ENCODE measurements at regions not wholly inside any gene's neighbourhood (a gene's known extent, or its start where the extent isn't known, plus 50 kb on each side); places are given as distances from the start of the nearest gene placed in this dataset.

DNA sequence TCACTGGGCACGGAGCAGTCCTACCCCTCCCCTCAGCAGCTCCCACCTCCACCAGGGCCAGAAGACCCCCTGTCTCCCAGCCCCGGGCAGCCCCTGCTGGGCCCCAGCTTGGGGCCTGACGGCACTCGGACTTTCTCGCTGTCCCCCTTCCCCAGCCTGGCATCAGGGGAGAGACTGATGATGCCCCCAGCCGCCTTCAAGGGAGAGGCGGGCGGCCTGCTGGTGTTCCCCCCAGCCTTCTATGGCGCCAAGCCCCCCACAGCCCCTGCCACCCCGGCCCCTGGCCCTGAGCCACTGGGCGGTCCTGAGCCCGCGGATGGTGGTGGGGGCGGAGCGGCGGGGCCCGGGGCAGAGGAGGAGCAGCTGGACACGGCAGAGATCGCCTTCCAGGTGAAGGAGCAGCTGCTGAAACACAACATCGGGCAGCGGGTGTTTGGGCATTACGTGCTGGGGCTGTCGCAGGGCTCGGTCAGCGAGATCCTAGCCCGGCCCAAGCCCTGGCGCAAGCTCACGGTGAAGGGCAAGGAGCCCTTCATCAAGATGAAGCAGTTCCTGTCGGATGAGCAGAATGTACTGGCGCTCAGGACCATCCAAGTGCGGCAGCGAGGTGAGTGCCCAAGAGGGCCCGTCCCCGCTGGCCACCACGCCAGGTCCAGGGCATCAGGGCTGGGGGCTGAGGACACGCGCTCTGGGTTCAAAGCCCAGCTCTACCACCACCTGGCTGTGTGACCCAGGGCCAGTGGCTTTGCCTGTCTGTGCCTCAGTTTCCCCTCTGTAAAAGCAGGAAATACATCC lies 58.6 kb downstream of the PHETA1 start:
- no peak for DNase-seq
- H3K27me3 Mint-ChIP-seq (ENCODE audit: unreplicated experiment) = peaks cover 8% of the 10 kb centered on the region
- TF ChIP-seq, protein P1, sequence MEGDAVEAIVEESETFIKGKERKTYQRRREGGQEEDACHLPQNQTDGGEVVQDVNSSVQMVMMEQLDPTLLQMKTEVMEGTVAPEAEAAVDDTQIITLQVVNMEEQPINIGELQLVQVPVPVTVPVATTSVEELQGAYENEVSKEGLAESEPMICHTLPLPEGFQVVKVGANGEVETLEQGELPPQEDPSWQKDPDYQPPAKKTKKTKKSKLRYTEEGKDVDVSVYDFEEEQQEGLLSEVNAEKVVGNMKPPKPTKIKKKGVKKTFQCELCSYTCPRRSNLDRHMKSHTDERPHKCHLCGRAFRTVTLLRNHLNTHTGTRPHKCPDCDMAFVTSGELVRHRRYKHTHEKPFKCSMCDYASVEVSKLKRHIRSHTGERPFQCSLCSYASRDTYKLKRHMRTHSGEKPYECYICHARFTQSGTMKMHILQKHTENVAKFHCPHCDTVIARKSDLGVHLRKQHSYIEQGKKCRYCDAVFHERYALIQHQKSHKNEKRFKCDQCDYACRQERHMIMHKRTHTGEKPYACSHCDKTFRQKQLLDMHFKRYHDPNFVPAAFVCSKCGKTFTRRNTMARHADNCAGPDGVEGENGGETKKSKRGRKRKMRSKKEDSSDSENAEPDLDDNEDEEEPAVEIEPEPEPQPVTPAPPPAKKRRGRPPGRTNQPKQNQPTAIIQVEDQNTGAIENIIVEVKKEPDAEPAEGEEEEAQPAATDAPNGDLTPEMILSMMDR (IDR thresholded peaks at IDR 0.05; ENCODE audit: partially characterized antibody, unreplicated experiment) = no peak
- no peak overlapping the region for H3K4me3 Mint-ChIP-seq (ENCODE audit: unreplicated experiment)
- H3K4me1 Mint-ChIP-seq (ENCODE audit: low read depth, unreplicated experiment) = peaks cover 2% of the 10 kb centered on the region
- no peak overlapping the region for H3K27ac Mint-ChIP-seq (ENCODE audit: unreplicated experiment)
- H3K9me3 Mint-ChIP-seq (ENCODE audit: unreplicated experiment) = peaks cover under 1% of the 10 kb centered on the region
- H3K36me3 Mint-ChIP-seq (ENCODE audit: unreplicated experiment) = peaks cover 6% of the 10 kb centered on the region

DNA sequence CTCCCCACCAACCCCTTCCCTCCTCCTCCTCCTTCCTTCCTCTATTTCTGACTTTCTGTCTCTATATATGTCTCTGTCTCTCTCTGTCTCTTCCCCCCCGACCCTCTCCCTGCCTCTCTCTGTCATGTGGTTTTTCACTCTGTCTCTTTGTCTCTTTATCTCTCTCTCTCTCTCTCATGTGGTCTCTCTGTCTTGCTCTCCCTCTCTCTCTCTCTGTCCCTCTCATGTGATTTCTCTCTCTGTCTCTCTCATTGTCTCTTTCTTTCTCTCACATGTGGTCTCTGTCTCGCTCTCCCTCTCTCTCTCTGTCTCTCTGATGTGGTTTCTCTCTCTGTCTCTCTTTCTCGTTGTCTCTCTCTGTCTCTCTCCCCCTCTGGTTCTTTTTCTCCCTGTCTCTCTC lies 59.3 kb downstream of the PHETA1 start:
- no peak overlapping the region for H3K4me3 Mint-ChIP-seq (ENCODE audit: unreplicated experiment)
- peaks cover 6% of the 10 kb centered on the region for H3K27me3 Mint-ChIP-seq (ENCODE audit: unreplicated experiment)
- peaks cover 2% of the 10 kb centered on the region for H3K4me1 Mint-ChIP-seq (ENCODE audit: low read depth, unreplicated experiment)
- peaks cover 13% of the 10 kb centered on the region for H3K36me3 Mint-ChIP-seq (ENCODE audit: unreplicated experiment)
- H3K9me3 Mint-ChIP-seq (ENCODE audit: unreplicated experiment) = peaks cover 4% of the 10 kb centered on the region
- H3K27ac Mint-ChIP-seq (ENCODE audit: unreplicated experiment) = no peak overlapping the region
- no peak for DNase-seq
- TF ChIP-seq, protein P1 (IDR thresholded peaks at IDR 0.05; ENCODE audit: partially characterized antibody, unreplicated experiment) = no peak

DNA sequence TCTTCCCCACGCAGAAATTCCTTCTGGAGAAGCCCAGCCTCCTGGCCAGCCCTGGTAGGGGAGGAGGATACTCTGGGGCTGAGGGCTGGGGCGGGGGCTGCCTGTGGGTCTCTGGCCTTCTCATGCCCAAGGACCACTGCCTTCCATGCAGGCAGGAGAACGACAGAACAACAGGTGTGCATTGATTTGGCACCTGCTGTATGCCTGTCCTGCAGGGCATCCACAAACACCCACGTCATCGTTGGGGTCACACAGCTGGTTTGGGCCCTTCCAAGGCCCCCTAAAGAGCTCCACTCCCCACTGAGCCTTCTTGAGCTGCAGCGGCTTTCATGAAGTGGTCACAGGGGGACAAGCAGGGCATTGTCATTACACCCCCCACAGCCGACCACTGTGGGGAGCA lies 60.4 kb downstream of the PHETA1 start:
- Mint-ChIP-seq H3K36me3 (ENCODE audit: unreplicated experiment) (peaks cover 17% of the 10 kb centered on the region), H3K4me3 (ENCODE audit: unreplicated experiment) (no peak overlapping the region), H3K4me1 (ENCODE audit: low read depth, unreplicated experiment) (no peaks in the 10 kb centered on the region), H3K27me3 (ENCODE audit: unreplicated experiment) (peaks cover 6% of the 10 kb centered on the region), H3K9me3 (ENCODE audit: unreplicated experiment) (peaks cover 4% of the 10 kb centered on the region), H3K27ac (ENCODE audit: unreplicated experiment) (no peak overlapping the region)
- TF ChIP-seq, protein P1 (IDR thresholded peaks at IDR 0.05; ENCODE audit: partially characterized antibody, unreplicated experiment) = no peak
- DNase-seq = no peak

DNA sequence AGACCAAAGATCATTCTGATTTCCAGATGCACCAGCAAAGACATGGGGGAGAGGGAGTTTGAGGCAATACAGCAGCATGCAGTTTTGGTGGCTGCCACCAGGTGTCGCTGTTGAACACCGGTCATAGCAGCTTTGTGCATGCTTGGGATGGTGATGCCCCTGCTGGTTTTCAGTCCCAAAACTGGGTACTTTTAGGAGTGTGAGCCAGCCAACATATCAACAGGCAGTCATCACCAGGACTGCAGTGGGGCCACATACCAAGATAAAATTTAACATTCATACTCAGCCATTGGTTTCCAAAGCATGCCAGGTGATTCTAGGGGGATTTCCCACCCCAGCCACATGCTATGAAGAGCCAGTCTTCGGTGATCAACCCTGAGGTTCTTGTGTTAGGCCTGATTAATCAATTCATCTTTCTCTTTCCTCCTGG lies 64.2 kb downstream of the PHETA1 start:
- Mint-ChIP-seq H3K27ac (ENCODE audit: unreplicated experiment) (no peak overlapping the region), H3K4me1 (ENCODE audit: low read depth, unreplicated experiment) (no peaks in the 10 kb centered on the region), H3K9me3 (ENCODE audit: unreplicated experiment) (peaks cover 4% of the 10 kb centered on the region), H3K4me3 (ENCODE audit: unreplicated experiment) (no peak overlapping the region), H3K27me3 (ENCODE audit: unreplicated experiment) (peaks cover under 1% of the 10 kb centered on the region), H3K36me3 (ENCODE audit: unreplicated experiment) (peaks cover 17% of the 10 kb centered on the region)
- DNase-seq = peak; percentile 63
- TF ChIP-seq, protein P1 (IDR thresholded peaks at IDR 0.05; ENCODE audit: partially characterized antibody, unreplicated experiment) = peak; percentile 99

DNA sequence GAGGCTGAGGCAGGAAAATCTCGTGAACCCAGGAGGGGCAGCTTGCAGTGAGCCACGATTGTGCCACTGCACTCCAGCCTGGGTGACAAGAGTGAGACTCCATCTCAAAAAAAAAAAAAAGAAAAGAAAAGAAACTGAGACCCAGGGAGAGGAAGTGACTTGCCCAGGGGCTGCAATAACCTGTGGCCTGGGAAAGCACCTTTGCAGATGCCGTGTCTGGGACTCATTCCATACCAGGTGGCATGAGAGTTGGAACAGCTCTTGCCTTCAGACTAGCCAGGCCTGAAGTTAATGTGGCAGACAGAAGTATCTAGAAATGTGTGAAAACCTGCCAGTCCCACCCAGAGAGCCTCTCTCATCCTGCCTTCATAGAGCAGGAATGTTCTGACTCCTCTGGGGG lies 65.4 kb downstream of the PHETA1 start:
- TF ChIP-seq, protein P1 (IDR thresholded peaks at IDR 0.05; ENCODE audit: partially characterized antibody, unreplicated experiment) = no peak
- no peak for DNase-seq
- H3K27me3 Mint-ChIP-seq (ENCODE audit: unreplicated experiment) = no peaks in the 10 kb centered on the region
- peaks cover 4% of the 10 kb centered on the region for H3K9me3 Mint-ChIP-seq (ENCODE audit: unreplicated experiment)
- H3K4me3 Mint-ChIP-seq (ENCODE audit: unreplicated experiment) = no peak overlapping the region
- no peaks in the 10 kb centered on the region for H3K4me1 Mint-ChIP-seq (ENCODE audit: low read depth, unreplicated experiment)
- H3K36me3 Mint-ChIP-seq (ENCODE audit: unreplicated experiment) = peaks cover 17% of the 10 kb centered on the region
- no peak overlapping the region for H3K27ac Mint-ChIP-seq (ENCODE audit: unreplicated experiment)

All from glutamatergic neuron (in vitro differentiated cells).